ENCODE measurements at regions not wholly inside any gene's neighbourhood (a gene's known extent, or its start where the extent isn't known, plus 50 kb on each side); places are given as distances from the start of the nearest gene placed in this dataset.
"Not testable (repeated sequence)": the region's sequence is repeated elsewhere in the genome, so short reads cannot be mapped to it uniquely, and the experiment has no call there.

DNA sequence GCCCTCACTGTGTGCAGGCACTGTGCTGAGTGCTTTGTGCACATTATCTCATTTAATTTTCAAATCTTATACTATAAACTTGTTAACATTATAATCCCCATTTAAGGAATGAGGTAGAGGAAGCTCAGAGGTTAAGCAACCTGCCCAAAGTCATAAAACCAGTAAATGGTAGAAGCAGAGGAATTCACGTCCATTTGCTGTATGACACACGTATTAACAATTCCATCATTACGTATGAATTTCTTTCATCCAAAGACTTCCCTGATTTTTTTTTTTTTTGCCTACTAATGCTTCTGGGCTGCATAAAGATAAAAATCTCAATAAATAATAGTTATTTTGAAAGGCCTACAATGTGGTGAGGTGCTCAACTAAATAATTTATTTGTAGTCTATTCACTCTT is 64.5 kb upstream of the H2AZ1 start:
- no TSS peak for BruUV-seq (replicated peaks)
- H3K9me2 ChIP-seq (ENCODE audit: insufficient read depth, low read length): no peaks in the 10 kb centered on the region
- H3K27ac ChIP-seq (ENCODE audit: low read depth, low read length, poor library complexity, severe bottlenecking): no peak overlapping the region
- intact Hi-C loops (cut with micrococcal nuclease; ENCODE audit: unreplicated experiment): no loop called here
- H3K79me2 ChIP-seq (ENCODE audit: insufficient read depth, low read depth, low read length): no peaks in the 10 kb centered on the region
- H3K4me1 ChIP-seq (ENCODE audit: insufficient read depth, low read length, poor library complexity, severe bottlenecking): no peaks in the 10 kb centered on the region
- no peaks in the 10 kb centered on the region for H4K20me1 ChIP-seq (ENCODE audit: insufficient read depth, low read length)
- CTCF ChIA-PET (ENCODE audit: unreplicated experiment): no interaction called here
- no peaks in the 10 kb centered on the region for H3K9me3 ChIP-seq (ENCODE audit: low read length)
- TF ChIP-seq, protein P1, sequence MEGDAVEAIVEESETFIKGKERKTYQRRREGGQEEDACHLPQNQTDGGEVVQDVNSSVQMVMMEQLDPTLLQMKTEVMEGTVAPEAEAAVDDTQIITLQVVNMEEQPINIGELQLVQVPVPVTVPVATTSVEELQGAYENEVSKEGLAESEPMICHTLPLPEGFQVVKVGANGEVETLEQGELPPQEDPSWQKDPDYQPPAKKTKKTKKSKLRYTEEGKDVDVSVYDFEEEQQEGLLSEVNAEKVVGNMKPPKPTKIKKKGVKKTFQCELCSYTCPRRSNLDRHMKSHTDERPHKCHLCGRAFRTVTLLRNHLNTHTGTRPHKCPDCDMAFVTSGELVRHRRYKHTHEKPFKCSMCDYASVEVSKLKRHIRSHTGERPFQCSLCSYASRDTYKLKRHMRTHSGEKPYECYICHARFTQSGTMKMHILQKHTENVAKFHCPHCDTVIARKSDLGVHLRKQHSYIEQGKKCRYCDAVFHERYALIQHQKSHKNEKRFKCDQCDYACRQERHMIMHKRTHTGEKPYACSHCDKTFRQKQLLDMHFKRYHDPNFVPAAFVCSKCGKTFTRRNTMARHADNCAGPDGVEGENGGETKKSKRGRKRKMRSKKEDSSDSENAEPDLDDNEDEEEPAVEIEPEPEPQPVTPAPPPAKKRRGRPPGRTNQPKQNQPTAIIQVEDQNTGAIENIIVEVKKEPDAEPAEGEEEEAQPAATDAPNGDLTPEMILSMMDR (conservative IDR thresholded peaks at IDR 0.05; ENCODE audit: low read length): no peak
- TF ChIP-seq EZH2phosphoT487 (IDR thresholded peaks at IDR 0.05; ENCODE audit: borderline replicate concordance, low read depth, low read length): no peak
- no peak overlapping the region for H3K4me3 ChIP-seq (ENCODE audit: low read depth, low read length, poor library complexity, severe bottlenecking)
- no peak overlapping the region for H2AFZ ChIP-seq (ENCODE audit: low read length)
- POLR2A ChIA-PET: interaction anchor here (0.6 to 0.7 kb wide), 2 partner anchors 11 to 1061 kb away, joined by 3 to 5 read pairs; no protein-coding TSS in a partner anchor
- no peaks in the 10 kb centered on the region for H3K36me3 ChIP-seq (ENCODE audit: insufficient read depth, low read length)
- no peak for DNase-seq (ENCODE audit: low spot score)
- H3K4me2 ChIP-seq (ENCODE audit: low read length): no peak overlapping the region

DNA sequence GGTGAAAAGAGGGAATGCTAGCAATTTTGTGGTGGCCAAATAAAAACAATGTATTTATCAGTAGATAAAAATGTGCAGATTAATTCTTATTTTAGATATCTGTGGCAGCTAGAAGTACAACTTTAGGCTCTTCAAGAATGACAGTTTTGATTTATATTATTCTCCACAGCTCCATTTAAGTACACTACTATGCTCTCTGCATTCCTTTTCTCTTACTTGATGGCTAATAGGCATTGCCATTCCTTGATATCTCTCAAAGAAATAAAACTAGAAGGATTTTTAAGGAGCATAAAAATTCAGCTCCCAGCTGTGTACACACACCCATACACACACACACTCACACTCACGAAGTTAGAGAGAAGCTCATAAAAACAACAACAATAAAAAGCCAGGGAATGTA is 59.4 kb upstream of the H2AZ1 start:
- Histone ChIP-seq H2AFZ (ENCODE audit: low read length) (no peak overlapping the region), H3K27ac (ENCODE audit: low read depth, low read length, poor library complexity, severe bottlenecking) (no peak overlapping the region), H3K4me2 (ENCODE audit: low read length) (no peak overlapping the region), H3K9me3 (ENCODE audit: low read length) (no peaks in the 10 kb centered on the region), H3K36me3 (ENCODE audit: insufficient read depth, low read length) (no peaks in the 10 kb centered on the region), H3K79me2 (ENCODE audit: insufficient read depth, low read depth, low read length) (no peaks in the 10 kb centered on the region), H3K4me3 (ENCODE audit: low read depth, low read length, poor library complexity, severe bottlenecking) (no peak overlapping the region), H3K9me2 (ENCODE audit: insufficient read depth, low read length) (no peaks in the 10 kb centered on the region), H3K4me1 (ENCODE audit: insufficient read depth, low read length, poor library complexity, severe bottlenecking) (no peaks in the 10 kb centered on the region), H4K20me1 (ENCODE audit: insufficient read depth, low read length) (no peaks in the 10 kb centered on the region)
- TF ChIP-seq, protein P1 (conservative IDR thresholded peaks at IDR 0.05; ENCODE audit: low read length): no peak
- no peak for TF ChIP-seq EZH2phosphoT487 (IDR thresholded peaks at IDR 0.05; ENCODE audit: borderline replicate concordance, low read depth, low read length)
- POLR2A ChIA-PET: interaction anchor here (0.7 to 2.0 kb wide), 3 partner anchors 16 to 524 kb away, joined by 3 to 6 read pairs (median 4); no protein-coding TSS in a partner anchor
- DNase-seq (ENCODE audit: low spot score): no peak
- intact Hi-C loops (cut with micrococcal nuclease; ENCODE audit: unreplicated experiment): no loop called here
- CTCF ChIA-PET (ENCODE audit: unreplicated experiment): no interaction called here
- no TSS peak for BruUV-seq (replicated peaks)

DNA sequence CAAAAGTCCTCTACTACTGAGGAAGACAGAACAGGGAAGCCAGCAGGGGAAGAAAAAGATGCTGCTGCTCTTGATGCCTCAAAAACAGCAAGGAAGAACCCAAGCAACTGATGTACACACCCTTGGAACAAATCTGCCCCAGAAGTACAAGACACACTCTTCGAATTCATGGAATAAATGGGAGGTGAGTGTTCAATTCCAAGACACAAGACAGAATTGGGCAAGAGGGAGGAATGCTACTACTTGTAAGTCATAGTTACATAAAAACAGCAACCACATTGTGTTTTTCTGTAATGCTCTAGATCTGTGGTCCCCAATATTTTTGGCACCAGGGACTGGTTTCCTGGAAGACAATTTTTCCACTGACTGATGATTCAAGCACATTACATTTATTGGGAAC is 58.0 kb upstream of the H2AZ1 start:
- H3K4me3 ChIP-seq (ENCODE audit: low read depth, low read length, poor library complexity, severe bottlenecking): no peak overlapping the region
- intact Hi-C loops (cut with micrococcal nuclease; ENCODE audit: unreplicated experiment): no loop called here
- POLR2A ChIA-PET: no interaction called here
- no peaks in the 10 kb centered on the region for H3K9me3 ChIP-seq (ENCODE audit: low read length)
- H3K4me1 ChIP-seq (ENCODE audit: insufficient read depth, low read length, poor library complexity, severe bottlenecking): no peaks in the 10 kb centered on the region
- no peak overlapping the region for H3K27ac ChIP-seq (ENCODE audit: low read depth, low read length, poor library complexity, severe bottlenecking)
- TF ChIP-seq, protein P1 (conservative IDR thresholded peaks at IDR 0.05; ENCODE audit: low read length): no peak
- TF ChIP-seq EZH2phosphoT487 (IDR thresholded peaks at IDR 0.05; ENCODE audit: borderline replicate concordance, low read depth, low read length): no peak
- no peaks in the 10 kb centered on the region for H3K79me2 ChIP-seq (ENCODE audit: insufficient read depth, low read depth, low read length)
- H4K20me1 ChIP-seq (ENCODE audit: insufficient read depth, low read length): no peaks in the 10 kb centered on the region
- H3K36me3 ChIP-seq (ENCODE audit: insufficient read depth, low read length): no peaks in the 10 kb centered on the region
- H3K4me2 ChIP-seq (ENCODE audit: low read length): no peak overlapping the region
- CTCF ChIA-PET (ENCODE audit: unreplicated experiment): interaction anchor here (0.5 kb wide), 1 partner anchor 890 kb away, joined by 3 read pairs; no protein-coding TSS in a partner anchor
- no peak for DNase-seq (ENCODE audit: low spot score)
- no peak overlapping the region for H2AFZ ChIP-seq (ENCODE audit: low read length)
- H3K9me2 ChIP-seq (ENCODE audit: insufficient read depth, low read length): no peaks in the 10 kb centered on the region
- no TSS peak for BruUV-seq (replicated peaks)

DNA sequence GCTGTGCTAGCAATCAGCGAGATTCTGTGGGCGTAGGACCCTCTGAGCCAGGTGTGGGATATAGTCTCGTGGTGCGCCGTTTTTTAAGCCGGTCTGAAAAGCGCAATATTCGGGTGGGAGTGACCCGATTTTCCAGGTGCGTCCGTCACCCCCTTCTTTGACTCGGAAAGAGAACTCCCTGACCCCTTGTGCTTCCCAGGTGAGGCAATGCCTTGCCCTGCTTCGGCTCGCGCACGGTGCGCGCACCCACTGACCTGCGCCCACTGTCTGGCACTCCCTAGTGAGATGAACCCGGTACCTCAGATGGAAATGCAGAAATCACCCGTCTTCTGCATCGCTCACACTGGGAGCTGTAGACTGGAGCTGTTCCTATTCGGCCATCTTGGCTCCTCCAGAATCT is 56.1 kb upstream of the H2AZ1 start:
- CTCF ChIA-PET (ENCODE audit: unreplicated experiment); H3K79me2 ChIP-seq (ENCODE audit: insufficient read depth, low read depth, low read length); BruUV-seq (replicated peaks); H3K4me3 ChIP-seq (ENCODE audit: low read depth, low read length, poor library complexity, severe bottlenecking); H2AFZ ChIP-seq (ENCODE audit: low read length); DNase-seq (ENCODE audit: low spot score); H3K36me3 ChIP-seq (ENCODE audit: insufficient read depth, low read length); H3K27ac ChIP-seq (ENCODE audit: low read depth, low read length, poor library complexity, severe bottlenecking); intact Hi-C loops (cut with micrococcal nuclease; ENCODE audit: unreplicated experiment); H4K20me1 ChIP-seq (ENCODE audit: insufficient read depth, low read length); H3K9me3 ChIP-seq (ENCODE audit: low read length); H3K4me2 ChIP-seq (ENCODE audit: low read length); H3K4me1 ChIP-seq (ENCODE audit: insufficient read depth, low read length, poor library complexity, severe bottlenecking); H3K9me2 ChIP-seq (ENCODE audit: insufficient read depth, low read length); POLR2A ChIA-PET: not testable (repeated sequence)
